RWPE1 (cell line): ENCODE measurements at regions not wholly inside any gene's neighbourhood (a gene's known extent, or its start where the extent isn't known, plus 50 kb on each side); places are given as distances from the start of the nearest gene placed in this dataset.

ENCODE experiments used
- CTCF ChIA-PET: fragments of 350-600 bp; sonication (Branson Sonifier 250); formaldehyde crosslinking; extraction: SDS; loops from one replicate; lab custom pipeline; 2021; lab: Yijun Ruan, JAX
- POLR2A ChIA-PET: fragments of 400-600 bp; formaldehyde crosslinking; extraction: SDS; loops from one replicate; lab custom pipeline; 2020; ENCODE audit warnings: antibody characterized with exemption; ENCODE audit not compliant: low non-redundant PET; lab: Yijun Ruan, JAX
- DNase-seq: peaks from one replicate; pipeline ENCODE4 v3.0.0; 2012; ENCODE audit warnings: low spot score
- H3K27ac ChIP-seq: fragments of 450-650 bp; 2 replicates; pipeline ENCODE4 v1.5.1; 2017
- CTCF ChIP-seq: fragments of 450-650 bp; conservative IDR thresholded peaks from 2 replicates; pipeline ENCODE4 v1.5.1; 2017; ENCODE audit warnings: low read depth, mild to moderate bottlenecking

- DNase-seq: no peak
- ChIA-PET CTCF (interaction anchor here (0.7 to 1.2 kb wide), 2 partner anchors 22 to 106 kb away, joined by 5 to 6 read pairs; no protein-coding TSS in a partner anchor), POLR2A (no interaction called here)
- H3K27ac ChIP-seq: no peak overlapping the region
- TF ChIP-seq CTCF: no peak
Measured at GRCh38 chr6:3956054-3956453, 106.9 kb downstream of the FAM50B start.

GRCh38 chr6:3957321-3957720 is 108.1 kb downstream of the FAM50B start:
- TF ChIP-seq CTCF: no peak
- DNase-seq: no peak
- H3K27ac ChIP-seq: no peak overlapping the region
- POLR2A ChIA-PET: no interaction called here
- CTCF ChIA-PET: no interaction called here

- no peak overlapping the region for H3K27ac ChIP-seq
- no peak for TF ChIP-seq CTCF
- no peak for DNase-seq
- CTCF ChIA-PET: interaction anchor here (1.2 kb wide), 1 partner anchor 11 kb away, joined by 5 read pairs; no protein-coding TSS in a partner anchor
- POLR2A ChIA-PET: no interaction called here
Measured at GRCh38 chr6:3958255-3958654, 109.1 kb downstream of the FAM50B start.

- no peak overlapping the region for H3K27ac ChIP-seq
- no peak for DNase-seq
- no peak for TF ChIP-seq CTCF
- POLR2A ChIA-PET: no interaction called here
- CTCF ChIA-PET: interaction anchor here (0.5 to 0.6 kb wide), 2 partner anchors 24 to 81 kb away, joined by 3 to 5 read pairs; no protein-coding TSS in a partner anchor
Measured at GRCh38 chr6:3959385-3959784, 110.2 kb downstream of the FAM50B start.

- H3K27ac ChIP-seq: no peak overlapping the region
- no peak for TF ChIP-seq CTCF
- CTCF ChIA-PET: interaction anchor here (0.7 kb wide), 1 partner anchor 30 kb away, joined by 3 read pairs; no protein-coding TSS in a partner anchor
- DNase-seq: no peak
- POLR2A ChIA-PET: interaction anchor here (0.5 kb wide), 1 partner anchor 208 kb away, joined by 4 read pairs; no protein-coding TSS in a partner anchor
Measured at GRCh38 chr6:3960754-3961361, 111.7 kb downstream of the FAM50B start.

GRCh38 chr6:3961581-3962215 is 112.5 kb downstream of the FAM50B start:
- H3K27ac ChIP-seq: no peak overlapping the region
- ChIA-PET CTCF (interaction anchor here (0.8 kb wide), 1 partner anchor 217 kb away, joined by 3 read pairs; no protein-coding TSS in a partner anchor), POLR2A (no interaction called here)
- DNase-seq: no peak
- no peak for TF ChIP-seq CTCF
